ENCODE measurements at regions not wholly inside any gene's neighbourhood (a gene's known extent, or its start where the extent isn't known, plus 50 kb on each side); places are given as distances from the start of the nearest gene placed in this dataset.

GRCh38 chr12:24038211-24038997 lies 88.9 kb upstream of the SOX5 start:
- Histone ChIP-seq H3K27me3 (ENCODE audit: control insufficient read depth, insufficient read depth, low read length) (no peaks in the 10 kb centered on the region), H3K4me3 (ENCODE audit: low read length in 3 of 3) (no peak overlapping the region), H3K4me1 (ENCODE audit: control insufficient read depth in 2 of 3, insufficient read depth in 2 of 3, low read depth in 1 of 3, low read length in 3 of 3) (no peaks in the 10 kb centered on the region), H3K9me3 (ENCODE audit: control insufficient read depth in 2 of 3, insufficient read depth in 1 of 3, low read length in 3 of 3) (no peaks in the 10 kb centered on the region), H3K9ac (ENCODE audit: low read length in 3 of 3) (no peak overlapping the region), H3K27ac (ENCODE audit: low read depth in 2 of 2, low read length in 2 of 2) (no peak overlapping the region), H3K36me3 (ENCODE audit: control insufficient read depth in 2 of 3, insufficient read depth in 3 of 3, low read length in 3 of 3) (no peaks in the 10 kb centered on the region)
- FAIRE-seq (no peak), DNase-seq (no peak)
- intact Hi-C loops (cut with DNase I), result no loop called here
- TF ChIP-seq, protein P1, sequence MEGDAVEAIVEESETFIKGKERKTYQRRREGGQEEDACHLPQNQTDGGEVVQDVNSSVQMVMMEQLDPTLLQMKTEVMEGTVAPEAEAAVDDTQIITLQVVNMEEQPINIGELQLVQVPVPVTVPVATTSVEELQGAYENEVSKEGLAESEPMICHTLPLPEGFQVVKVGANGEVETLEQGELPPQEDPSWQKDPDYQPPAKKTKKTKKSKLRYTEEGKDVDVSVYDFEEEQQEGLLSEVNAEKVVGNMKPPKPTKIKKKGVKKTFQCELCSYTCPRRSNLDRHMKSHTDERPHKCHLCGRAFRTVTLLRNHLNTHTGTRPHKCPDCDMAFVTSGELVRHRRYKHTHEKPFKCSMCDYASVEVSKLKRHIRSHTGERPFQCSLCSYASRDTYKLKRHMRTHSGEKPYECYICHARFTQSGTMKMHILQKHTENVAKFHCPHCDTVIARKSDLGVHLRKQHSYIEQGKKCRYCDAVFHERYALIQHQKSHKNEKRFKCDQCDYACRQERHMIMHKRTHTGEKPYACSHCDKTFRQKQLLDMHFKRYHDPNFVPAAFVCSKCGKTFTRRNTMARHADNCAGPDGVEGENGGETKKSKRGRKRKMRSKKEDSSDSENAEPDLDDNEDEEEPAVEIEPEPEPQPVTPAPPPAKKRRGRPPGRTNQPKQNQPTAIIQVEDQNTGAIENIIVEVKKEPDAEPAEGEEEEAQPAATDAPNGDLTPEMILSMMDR (IDR thresholded peaks at IDR 0.05; ENCODE audit: borderline replicate concordance, extremely low read depth, insufficient read depth), result no peak

GRCh38 chr12:24036438-24037216 lies 87.2 kb upstream of the SOX5 start:
- no peak for DNase-seq
- Histone ChIP-seq H3K4me3 (ENCODE audit: low read length in 3 of 3) (no peak overlapping the region), H3K9ac (ENCODE audit: low read length in 3 of 3) (no peak overlapping the region), H3K27me3 (ENCODE audit: control insufficient read depth, insufficient read depth, low read length) (no peaks in the 10 kb centered on the region), H3K27ac (ENCODE audit: low read depth in 2 of 2, low read length in 2 of 2) (no peak overlapping the region), H3K36me3 (ENCODE audit: control insufficient read depth in 2 of 3, insufficient read depth in 3 of 3, low read length in 3 of 3) (no peaks in the 10 kb centered on the region), H3K4me1 (ENCODE audit: control insufficient read depth in 2 of 3, insufficient read depth in 2 of 3, low read depth in 1 of 3, low read length in 3 of 3) (no peaks in the 10 kb centered on the region), H3K9me3 (ENCODE audit: control insufficient read depth in 2 of 3, insufficient read depth in 1 of 3, low read length in 3 of 3) (no peaks in the 10 kb centered on the region)
- FAIRE-seq, result no peak
- TF ChIP-seq, protein P1 (IDR thresholded peaks at IDR 0.05; ENCODE audit: borderline replicate concordance, extremely low read depth, insufficient read depth), result no peak
- intact Hi-C loops (cut with DNase I), result no loop called here

GRCh38 chr12:24034894-24035293 lies 85.4 kb upstream of the SOX5 start:
- H3K9ac ChIP-seq (ENCODE audit: low read length in 3 of 3), result no peak overlapping the region
- intact Hi-C loops (cut with DNase I), result no loop called here
- no peaks in the 10 kb centered on the region for H3K9me3 ChIP-seq (ENCODE audit: control insufficient read depth in 2 of 3, insufficient read depth in 1 of 3, low read length in 3 of 3)
- DNase-seq (no peak), FAIRE-seq (no peak)
- no peaks in the 10 kb centered on the region for H3K27me3 ChIP-seq (ENCODE audit: control insufficient read depth, insufficient read depth, low read length)
- H3K27ac ChIP-seq (ENCODE audit: low read depth in 2 of 2, low read length in 2 of 2), result no peak overlapping the region
- no peaks in the 10 kb centered on the region for H3K4me1 ChIP-seq (ENCODE audit: control insufficient read depth in 2 of 3, insufficient read depth in 2 of 3, low read depth in 1 of 3, low read length in 3 of 3)
- TF ChIP-seq, protein P1 (IDR thresholded peaks at IDR 0.05; ENCODE audit: borderline replicate concordance, extremely low read depth, insufficient read depth), result no peak
- H3K36me3 ChIP-seq (ENCODE audit: control insufficient read depth in 2 of 3, insufficient read depth in 3 of 3, low read length in 3 of 3), result no peaks in the 10 kb centered on the region
- no peak overlapping the region for H3K4me3 ChIP-seq (ENCODE audit: low read length in 3 of 3)

All from kidney (tissue), 13 donors.